ENCODE measurements at regions not wholly inside any gene's neighbourhood (a gene's known extent, or its start where the extent isn't known, plus 50 kb on each side); places are given as distances from the start of the nearest gene placed in this dataset.
"Not testable (repeated sequence)": the region's sequence is repeated elsewhere in the genome, so short reads cannot be mapped to it uniquely, and the experiment has no call there.

- not testable (repeated sequence) for DNase-seq (ENCODE audit: low read depth in 4 of 4, low spot score in 3 of 4)
Measured at GRCh38 chr9:626114-626513, 215.4 kb upstream of the DMRT1 start.

DNA sequence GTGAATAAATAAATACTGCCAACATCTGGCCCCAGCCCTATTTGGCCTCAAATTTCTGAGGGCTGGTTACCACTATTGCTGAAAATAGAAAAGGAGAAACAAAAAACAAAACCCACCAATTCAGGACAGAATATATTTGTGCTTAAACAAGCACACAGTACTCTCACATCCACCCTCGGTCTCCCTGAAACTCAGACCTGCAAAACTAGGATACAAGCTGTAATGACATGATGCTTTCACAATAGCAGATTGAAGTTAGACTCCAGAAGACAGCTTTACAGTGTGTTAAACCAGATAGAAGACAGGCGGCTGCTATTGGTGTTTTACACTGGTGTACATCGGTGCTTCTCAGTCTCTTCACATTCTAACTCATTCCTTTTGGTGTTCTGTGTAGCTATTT lies 214.9 kb upstream of the DMRT1 start:
- no peak for DNase-seq (ENCODE audit: low read depth in 4 of 4, low spot score in 3 of 4)

GRCh38 chr9:627336-627970 lies 214.0 kb upstream of the DMRT1 start:
- DNase-seq (ENCODE audit: low read depth in 4 of 4, low spot score in 3 of 4), result no peak

- no peak for DNase-seq (ENCODE audit: low read depth in 4 of 4, low spot score in 3 of 4)
Measured at GRCh38 chr9:629146-629545, 212.4 kb upstream of the DMRT1 start.

DNA sequence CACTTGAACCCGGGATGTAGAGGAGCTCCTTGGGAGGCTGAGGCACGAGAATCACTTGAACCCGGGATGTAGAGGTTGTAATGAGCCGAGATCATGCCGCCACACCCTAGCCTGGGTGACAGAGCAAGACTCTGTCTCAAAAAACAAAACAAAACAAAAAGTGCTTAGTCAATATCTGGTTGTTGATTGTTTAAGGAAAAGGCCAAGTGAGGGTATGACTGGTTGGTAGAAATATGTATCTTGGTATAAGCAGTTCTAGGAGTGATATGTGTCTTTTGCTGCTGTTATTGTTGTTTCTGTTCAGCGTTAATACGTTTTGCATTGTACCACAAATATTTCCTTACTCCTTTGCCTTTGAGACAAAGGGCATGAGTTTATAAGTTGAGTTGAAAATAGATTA lies 210.7 kb upstream of the DMRT1 start:
- DNase-seq (ENCODE audit: low read depth in 4 of 4, low spot score in 3 of 4), result no peak

DNA sequence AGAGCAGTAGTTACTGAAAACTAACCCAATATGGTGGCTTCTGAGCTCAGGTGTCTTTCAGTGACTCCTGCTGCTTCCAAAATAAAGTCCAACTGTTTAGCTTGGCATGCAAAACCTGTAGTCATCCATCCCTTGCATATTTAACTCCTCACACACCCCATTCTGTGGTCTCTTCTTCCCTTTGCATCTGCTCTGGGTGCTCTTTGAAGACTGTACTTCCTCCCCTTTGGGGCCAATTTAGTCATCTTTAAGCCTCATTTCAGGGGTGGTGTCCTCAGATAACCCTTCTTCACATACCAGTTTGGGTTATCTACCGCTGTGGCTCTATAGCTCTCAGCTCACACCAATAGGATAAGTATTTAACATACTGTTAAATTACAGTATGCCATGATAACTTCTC lies 209.9 kb upstream of the DMRT1 start:
- no peak for DNase-seq (ENCODE audit: low read depth in 4 of 4, low spot score in 3 of 4)

GRCh38 chr9:633461-633860 lies 208.0 kb upstream of the DMRT1 start:
- DNase-seq (ENCODE audit: low read depth in 4 of 4, low spot score in 3 of 4), result no peak

DNA sequence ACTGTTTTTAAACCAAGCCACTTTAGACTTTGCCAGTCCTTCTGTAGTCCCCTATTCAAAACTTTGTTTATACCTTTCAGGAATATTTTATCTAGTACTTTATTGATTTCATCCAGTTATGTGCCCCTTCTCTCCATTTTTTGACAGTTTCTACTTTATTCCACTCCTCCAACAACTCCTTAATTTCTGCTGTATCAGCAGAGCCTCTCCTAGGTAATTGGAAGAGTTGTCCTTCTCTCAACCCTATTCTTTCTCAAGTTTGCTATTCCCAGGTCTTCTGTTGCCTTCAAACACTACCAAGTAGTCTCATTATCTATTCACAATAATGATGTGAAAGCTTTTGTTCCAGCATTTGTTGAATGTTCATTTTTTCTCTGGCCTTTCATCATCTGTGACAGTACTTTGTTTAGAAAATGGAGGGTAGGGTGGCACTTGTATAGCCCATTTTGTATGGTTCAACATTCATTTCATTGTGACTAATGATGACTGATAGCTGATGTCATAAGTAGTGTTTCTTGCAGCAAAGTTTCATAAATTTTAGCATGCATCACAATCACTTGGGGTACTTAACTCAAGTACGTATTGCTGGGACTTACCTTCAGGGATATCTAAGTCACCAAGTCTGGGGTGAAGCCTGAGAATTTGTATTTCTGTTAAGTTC lies 204.4 kb upstream of the DMRT1 start:
- DNase-seq (ENCODE audit: low read depth in 4 of 4, low spot score in 3 of 4), result no peak

DNA sequence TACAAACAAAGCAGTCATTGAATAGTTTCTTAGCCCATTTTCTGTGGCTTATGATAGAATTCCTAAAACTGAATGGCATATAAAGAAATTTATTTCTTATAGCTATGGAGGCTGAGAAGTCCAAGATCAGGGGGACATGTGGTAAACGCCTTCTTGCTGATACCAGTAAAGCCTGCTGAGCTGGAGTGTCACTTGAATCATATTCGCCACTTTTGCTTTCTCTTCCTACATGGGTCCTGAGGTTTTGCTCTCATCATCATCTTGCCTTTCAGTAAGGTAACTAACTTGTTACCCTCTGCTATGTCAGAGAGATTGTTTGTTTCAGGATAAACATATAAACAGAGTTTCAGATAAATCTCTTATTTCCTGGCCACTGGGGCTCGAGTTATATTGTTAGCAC lies 203.3 kb upstream of the DMRT1 start:
- DNase-seq (ENCODE audit: low read depth in 4 of 4, low spot score in 3 of 4), result no peak

DNA sequence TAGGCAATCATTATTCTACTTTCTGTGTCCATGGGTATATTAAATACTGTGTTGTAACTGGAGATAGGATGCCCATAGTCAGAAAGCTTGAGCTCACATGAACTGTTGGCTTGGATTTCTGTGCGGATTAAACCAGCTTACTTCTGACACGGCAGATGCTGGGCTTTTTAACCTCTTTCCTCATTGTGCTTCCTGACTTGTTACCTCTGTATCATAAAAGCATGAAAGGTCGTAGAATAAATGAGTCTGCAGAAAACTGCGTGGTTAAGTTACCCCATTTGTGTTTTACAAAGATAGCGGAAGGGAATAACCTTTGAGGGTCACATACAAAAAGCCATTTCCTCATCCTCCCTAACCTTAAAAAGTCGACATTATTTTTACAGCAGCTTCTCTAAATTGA lies 199.5 kb upstream of the DMRT1 start:
- DNase-seq (ENCODE audit: low read depth in 4 of 4, low spot score in 3 of 4), result no peak

DNA sequence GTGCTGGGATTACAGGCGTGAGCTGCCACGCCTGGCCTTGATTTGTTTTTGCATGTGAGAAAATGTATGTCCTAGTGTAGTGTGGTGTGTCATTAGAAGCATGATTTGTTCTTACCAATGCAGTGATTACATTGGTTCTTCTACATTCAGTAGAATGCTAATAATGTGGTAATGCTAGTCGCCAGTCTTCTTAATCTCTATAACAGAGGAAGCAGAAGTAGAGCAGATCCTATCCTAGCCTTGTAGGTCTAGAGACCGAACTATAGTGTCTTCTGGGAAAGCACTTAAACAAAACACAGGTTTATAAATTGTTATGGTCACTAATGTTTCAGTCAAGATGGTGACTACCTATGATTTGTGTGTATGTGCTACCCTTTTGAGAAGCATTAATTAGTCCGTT lies 197.5 kb upstream of the DMRT1 start:
- DNase-seq (ENCODE audit: low read depth in 4 of 4, low spot score in 3 of 4), result no peak

DNA sequence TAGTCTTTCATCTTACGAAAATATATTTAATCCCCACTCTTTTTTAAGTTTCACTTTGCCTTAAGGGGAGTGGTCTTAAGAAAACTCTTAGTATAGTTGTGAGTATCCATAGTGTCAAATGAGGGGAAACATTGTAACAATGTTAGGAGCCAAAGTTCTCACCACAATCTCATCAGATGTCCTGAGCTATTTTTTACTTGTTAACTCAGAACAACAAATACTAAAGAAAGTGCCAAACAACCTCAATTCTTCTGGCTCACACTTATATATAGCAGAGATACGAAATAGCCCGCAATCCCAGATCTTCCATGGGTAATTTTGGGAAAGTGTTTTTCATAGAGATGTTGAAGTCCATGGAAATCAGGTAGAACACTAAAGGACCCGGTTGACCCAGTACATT lies 194.0 kb upstream of the DMRT1 start:
- no peak for DNase-seq (ENCODE audit: low read depth in 4 of 4, low spot score in 3 of 4)

- peak in 1 of 4 donors; percentile 49 for DNase-seq (ENCODE audit: low read depth in 4 of 4, low spot score in 3 of 4)
Measured at GRCh38 chr9:649128-650074, 192.1 kb upstream of the DMRT1 start.

- no peak for DNase-seq (ENCODE audit: low read depth in 4 of 4, low spot score in 3 of 4)
Measured at GRCh38 chr9:650362-650761, 191.1 kb upstream of the DMRT1 start.

DNA sequence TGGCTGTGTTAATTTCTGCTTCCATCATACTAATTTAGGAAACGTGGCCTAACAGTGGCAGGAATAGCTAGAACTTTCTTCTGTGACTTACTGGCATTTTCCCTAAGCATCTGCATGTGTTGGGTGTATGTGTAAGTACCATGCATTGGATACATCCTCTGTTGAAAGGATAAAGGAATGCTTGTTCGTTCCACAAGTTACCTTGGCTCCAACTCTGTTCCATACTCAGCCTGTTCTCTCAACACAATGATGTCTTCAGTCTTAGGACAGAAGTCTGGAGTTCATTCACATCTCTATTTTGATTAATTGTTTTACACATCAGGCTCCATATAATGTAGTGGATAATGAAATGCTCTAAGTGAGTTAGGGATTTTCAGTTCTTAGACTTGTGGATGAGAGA lies 190.1 kb upstream of the DMRT1 start:
- DNase-seq (ENCODE audit: low read depth in 4 of 4, low spot score in 3 of 4), result no peak

GRCh38 chr9:652914-653313 lies 188.6 kb upstream of the DMRT1 start:
- DNase-seq (ENCODE audit: low read depth in 4 of 4, low spot score in 3 of 4), result no peak

DNA sequence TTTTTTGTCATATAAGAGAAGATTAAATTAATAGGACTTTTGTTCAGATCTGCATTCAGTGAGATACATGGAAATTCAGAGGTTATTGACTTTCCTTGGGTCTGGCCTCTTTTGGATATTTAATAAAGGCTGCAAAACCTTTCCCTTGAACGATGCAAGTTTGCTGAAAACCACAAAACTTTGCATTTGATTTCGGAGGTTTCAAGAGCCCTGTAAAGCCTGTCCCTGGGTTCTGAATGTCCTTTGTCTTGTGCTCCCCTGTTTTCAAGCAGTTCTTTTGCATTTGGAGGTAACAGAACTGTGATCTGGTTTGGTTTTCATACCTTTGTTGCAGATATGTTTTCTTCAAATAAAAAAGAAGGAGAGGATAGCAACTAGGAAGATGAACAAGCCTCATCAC lies 188.1 kb upstream of the DMRT1 start:
- DNase-seq (ENCODE audit: low read depth in 4 of 4, low spot score in 3 of 4), result no peak

GRCh38 chr9:653856-654387 lies 187.6 kb upstream of the DMRT1 start:
- no peak for DNase-seq (ENCODE audit: low read depth in 4 of 4, low spot score in 3 of 4)

DNA sequence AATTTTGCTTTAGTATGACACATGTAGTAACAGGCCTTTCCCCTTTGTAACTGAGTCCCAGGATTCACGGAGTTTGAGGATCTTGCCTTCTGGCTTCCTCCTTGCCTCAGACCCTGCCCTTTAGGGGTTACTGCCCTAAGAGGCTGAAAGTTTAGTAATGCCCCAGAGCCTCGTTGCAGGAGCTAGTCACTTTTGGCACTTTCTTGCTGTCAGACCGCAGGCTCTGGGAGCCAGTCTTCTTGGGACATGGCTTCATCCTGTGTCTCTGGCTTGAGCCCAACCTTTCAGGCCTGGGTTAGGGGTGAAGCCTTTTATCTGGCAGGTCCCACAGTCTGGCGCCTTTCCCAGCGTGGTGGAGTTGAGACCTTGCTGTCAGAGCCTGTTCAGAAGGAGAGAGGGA lies 185.6 kb upstream of the DMRT1 start:
- no peak for DNase-seq (ENCODE audit: low read depth in 4 of 4, low spot score in 3 of 4)

DNA sequence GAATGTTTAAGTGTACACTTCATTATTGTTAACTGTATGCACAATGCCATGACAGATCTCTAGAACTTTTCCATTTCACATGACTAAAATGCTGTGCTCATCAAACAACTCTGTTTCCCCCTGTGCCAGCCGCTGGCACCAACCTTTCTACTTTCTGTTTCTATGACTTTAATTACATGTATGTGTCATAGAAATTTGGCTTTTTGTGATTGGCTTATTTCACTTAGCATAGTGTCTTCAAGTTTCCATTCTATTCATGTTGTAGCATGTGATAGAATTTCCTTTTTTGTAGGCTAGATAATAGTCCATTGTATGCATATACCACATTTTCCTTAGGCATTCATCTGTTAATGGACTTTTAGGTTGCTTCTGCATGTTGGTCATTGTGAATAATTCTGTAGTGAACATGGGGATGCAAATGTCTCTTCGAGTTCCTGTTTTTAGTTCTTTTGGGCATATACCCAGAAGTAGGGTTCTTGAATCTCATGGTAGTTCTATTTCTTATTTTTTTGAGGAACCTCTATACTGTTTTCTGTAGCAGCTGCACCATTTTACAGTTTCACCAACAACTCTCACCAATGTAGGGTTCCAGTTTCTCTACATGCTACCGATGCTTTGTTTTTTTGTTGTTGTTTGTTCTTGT lies 184.4 kb upstream of the DMRT1 start:
- no peak for DNase-seq (ENCODE audit: low read depth in 4 of 4, low spot score in 3 of 4)

DNA sequence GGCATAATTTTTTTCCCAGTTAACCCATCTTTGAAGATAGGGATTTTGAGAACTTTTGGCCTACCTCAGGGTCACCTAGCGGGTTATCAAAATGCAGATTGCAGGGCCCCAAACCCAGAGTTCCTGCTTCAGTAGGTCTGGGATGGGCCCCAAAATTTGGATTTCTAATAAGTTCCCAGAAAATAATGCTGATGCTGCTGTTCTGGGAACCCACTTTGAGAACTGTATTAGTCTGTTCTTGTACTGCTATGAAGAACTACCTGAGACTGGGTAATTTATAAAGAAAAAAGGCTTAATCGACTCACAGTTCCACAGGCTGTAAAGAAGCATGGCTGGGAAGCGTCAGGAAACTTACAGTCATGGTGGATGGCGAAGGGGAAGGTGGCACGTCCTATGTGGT lies 182.2 kb upstream of the DMRT1 start:
- no peak for DNase-seq (ENCODE audit: low read depth in 4 of 4, low spot score in 3 of 4)
